Panc1 (cell line): ENCODE measurements at regions not wholly inside any gene's neighbourhood (a gene's known extent, or its start where the extent isn't known, plus 50 kb on each side); places are given as distances from the start of the nearest gene placed in this dataset.

ENCODE experiments used
- ATAC-seq: fragments of 200-7000 bp; cut with Tn5 transposase; 2 replicates; pipeline ENCODE4 v1.9.1; 2020; ENCODE audit warnings: mild to moderate bottlenecking, moderate library complexity
- BruUV-seq: library from RNA; stranded (reverse); fragments of 400-500 nt; replicated peaks from 2 replicates; lab custom pipeline; 2021; lab: Mats Ljungman, UMichigan
- CTCF ChIA-PET: fragments of 300-600 bp; sonication (Branson Sonifier 250); formaldehyde crosslinking; loops from one replicate; lab custom pipeline; 2022; ENCODE audit warnings: antibody characterized with exemption; lab: Charles Lee
- POLR2A ChIA-PET: fragments of 300-600 bp; sonication (Branson Sonifier 250); formaldehyde crosslinking; loops from one replicate; lab custom pipeline; 2022; ENCODE audit warnings: antibody characterized with exemption; lab: Charles Lee
- DNase-seq: peaks from one replicate; pipeline ENCODE4 v3.0.0-alpha.2; 2010; ENCODE audit warnings: low read depth, low spot score
- H3K27ac ChIP-seq: 2 replicates; pipeline ENCODE4 v1.5.1; 2011; ENCODE audit warnings: mild to moderate bottlenecking, low read length, inconsistent platforms
- H3K27me3 ChIP-seq: fragments of 200-500 bp; sonication (Bioruptor generic); 2 replicates; pipeline ENCODE4 v1.6.0; 2014; ENCODE audit warnings: low read length, inconsistent platforms; ENCODE audit not compliant: control insufficient read depth, insufficient read depth
- H3K36me3 ChIP-seq: fragments of 200-500 bp; sonication (Bioruptor generic); 2 replicates; pipeline ENCODE4 v1.5.1; 2014; ENCODE audit warnings: inconsistent platforms, mild to moderate bottlenecking, low read length, moderate library complexity; ENCODE audit not compliant: control insufficient read depth, insufficient read depth
- H3K4me1 ChIP-seq: 2 replicates; pipeline ENCODE4 v1.5.1; 2011; ENCODE audit warnings: inconsistent platforms, mild to moderate bottlenecking, low read length, moderate library complexity; ENCODE audit not compliant: control insufficient read depth, insufficient read depth
- H3K4me3 ChIP-seq, 2 experiments: 2 replicates each; pipeline ENCODE4 v1.5.1; 2011 to 2012; ENCODE audit warnings: low read depth in 2 of 2, low read length in 2 of 2, mild to moderate bottlenecking in 2 of 2, inconsistent platforms in 1 of 2, moderate library complexity in 1 of 2
- H3K9me3 ChIP-seq: fragments of 200-500 bp; sonication (Bioruptor generic); 2 replicates; pipeline ENCODE4 v1.5.1; 2014; ENCODE audit warnings: low read depth, mild to moderate bottlenecking, inconsistent platforms, low read length, moderate library complexity; ENCODE audit not compliant: control insufficient read depth, insufficient read depth
- POLR2AphosphoS5 ChIP-seq: IDR thresholded peaks from 2 replicates; pipeline ENCODE4 v1.6.1; 2012; ENCODE audit warnings: mild to moderate bottlenecking, low read depth, low read length, moderate library complexity
- SIN3A ChIP-seq: IDR thresholded peaks from 2 replicates; pipeline ENCODE4 v1.6.1; 2012; ENCODE audit warnings: low read depth, mild to moderate bottlenecking, low read length, moderate library complexity, borderline replicate concordance; ENCODE audit not compliant: insufficient read depth
- TCF7L2 ChIP-seq: IDR thresholded peaks from 2 replicates; pipeline ENCODE4 v1.6.1; 2011; ENCODE audit warnings: mild to moderate bottlenecking, low read depth, low read length, inconsistent platforms
- in situ Hi-C: cut with HindIII; loops from 2 replicates; pipeline ENCODE4 v1.10.0; 2016; ENCODE audit warnings: low sequenced_read_pairs, low pct_unique_long_range_greater_than_20kb
- intact Hi-C: fragments of 100-400 bp; cut with micrococcal nuclease; formaldehyde crosslinking; loops from one replicate; pipeline ENCODE4 v1.10.0; 2022; ENCODE audit not compliant: unreplicated experiment
- TF ChIP-seq, protein P1 (sequence below), 2 experiments: IDR thresholded peaks; 2 replicates each; pipeline ENCODE4 v1.6.1; 2011 to 2012; ENCODE audit warnings: low read depth in 2 of 2, control low read depth in 1 of 2, low read length in 1 of 2, mild to moderate bottlenecking in 1 of 2, moderate library complexity in 1 of 2; ENCODE audit not compliant: insufficient read depth in 1 of 2
- TF ChIP-seq, protein P2 (sequence below): fragments of 450-650 bp; IDR thresholded peaks from 2 replicates; pipeline ENCODE4 v1.5.1; 2017; ENCODE audit warnings: mild to moderate bottlenecking

DNA sequence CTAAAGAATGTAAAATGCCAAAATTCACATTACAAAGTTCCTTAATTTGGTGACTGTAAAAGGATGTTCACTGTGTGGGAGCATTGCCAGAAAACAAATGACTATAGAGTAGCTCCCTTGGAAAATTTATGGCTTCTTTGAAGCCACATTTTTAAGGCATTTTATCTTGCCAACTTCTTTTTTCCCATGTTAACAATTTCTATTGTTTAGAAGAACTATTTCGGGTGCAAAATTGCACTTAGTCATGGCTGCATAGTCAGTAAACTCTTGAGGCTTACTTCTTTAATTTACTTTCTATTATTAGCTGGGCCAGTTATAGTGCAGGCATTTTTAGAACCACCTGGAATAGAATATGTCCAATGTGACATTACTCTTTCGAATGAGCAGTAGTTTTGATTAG is 515.3 kb downstream of the JRKL start:
- ChIA-PET CTCF (no interaction called here), POLR2A (no interaction called here)
- H3K36me3 ChIP-seq: no peaks in the 10 kb centered on the region
- no TSS peak for BruUV-seq
- no peak for ATAC-seq
- H3K9me3 ChIP-seq: peaks cover 13% of the 10 kb centered on the region
- in situ Hi-C loops (no loop called here), intact Hi-C loops (no loop called here)
- TF ChIP-seq POLR2AphosphoS5: no peak
- no peak for TF ChIP-seq SIN3A
- TF ChIP-seq, protein P1, sequence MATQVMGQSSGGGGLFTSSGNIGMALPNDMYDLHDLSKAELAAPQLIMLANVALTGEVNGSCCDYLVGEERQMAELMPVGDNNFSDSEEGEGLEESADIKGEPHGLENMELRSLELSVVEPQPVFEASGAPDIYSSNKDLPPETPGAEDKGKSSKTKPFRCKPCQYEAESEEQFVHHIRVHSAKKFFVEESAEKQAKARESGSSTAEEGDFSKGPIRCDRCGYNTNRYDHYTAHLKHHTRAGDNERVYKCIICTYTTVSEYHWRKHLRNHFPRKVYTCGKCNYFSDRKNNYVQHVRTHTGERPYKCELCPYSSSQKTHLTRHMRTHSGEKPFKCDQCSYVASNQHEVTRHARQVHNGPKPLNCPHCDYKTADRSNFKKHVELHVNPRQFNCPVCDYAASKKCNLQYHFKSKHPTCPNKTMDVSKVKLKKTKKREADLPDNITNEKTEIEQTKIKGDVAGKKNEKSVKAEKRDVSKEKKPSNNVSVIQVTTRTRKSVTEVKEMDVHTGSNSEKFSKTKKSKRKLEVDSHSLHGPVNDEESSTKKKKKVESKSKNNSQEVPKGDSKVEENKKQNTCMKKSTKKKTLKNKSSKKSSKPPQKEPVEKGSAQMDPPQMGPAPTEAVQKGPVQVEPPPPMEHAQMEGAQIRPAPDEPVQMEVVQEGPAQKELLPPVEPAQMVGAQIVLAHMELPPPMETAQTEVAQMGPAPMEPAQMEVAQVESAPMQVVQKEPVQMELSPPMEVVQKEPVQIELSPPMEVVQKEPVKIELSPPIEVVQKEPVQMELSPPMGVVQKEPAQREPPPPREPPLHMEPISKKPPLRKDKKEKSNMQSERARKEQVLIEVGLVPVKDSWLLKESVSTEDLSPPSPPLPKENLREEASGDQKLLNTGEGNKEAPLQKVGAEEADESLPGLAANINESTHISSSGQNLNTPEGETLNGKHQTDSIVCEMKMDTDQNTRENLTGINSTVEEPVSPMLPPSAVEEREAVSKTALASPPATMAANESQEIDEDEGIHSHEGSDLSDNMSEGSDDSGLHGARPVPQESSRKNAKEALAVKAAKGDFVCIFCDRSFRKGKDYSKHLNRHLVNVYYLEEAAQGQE (IDR thresholded peaks at IDR 0.05; ENCODE audit: insufficient read depth in 1 of 2, low read depth in 2 of 2, low read length in 1 of 2): no peak
- no peak for TF ChIP-seq TCF7L2
- TF ChIP-seq, protein P2, sequence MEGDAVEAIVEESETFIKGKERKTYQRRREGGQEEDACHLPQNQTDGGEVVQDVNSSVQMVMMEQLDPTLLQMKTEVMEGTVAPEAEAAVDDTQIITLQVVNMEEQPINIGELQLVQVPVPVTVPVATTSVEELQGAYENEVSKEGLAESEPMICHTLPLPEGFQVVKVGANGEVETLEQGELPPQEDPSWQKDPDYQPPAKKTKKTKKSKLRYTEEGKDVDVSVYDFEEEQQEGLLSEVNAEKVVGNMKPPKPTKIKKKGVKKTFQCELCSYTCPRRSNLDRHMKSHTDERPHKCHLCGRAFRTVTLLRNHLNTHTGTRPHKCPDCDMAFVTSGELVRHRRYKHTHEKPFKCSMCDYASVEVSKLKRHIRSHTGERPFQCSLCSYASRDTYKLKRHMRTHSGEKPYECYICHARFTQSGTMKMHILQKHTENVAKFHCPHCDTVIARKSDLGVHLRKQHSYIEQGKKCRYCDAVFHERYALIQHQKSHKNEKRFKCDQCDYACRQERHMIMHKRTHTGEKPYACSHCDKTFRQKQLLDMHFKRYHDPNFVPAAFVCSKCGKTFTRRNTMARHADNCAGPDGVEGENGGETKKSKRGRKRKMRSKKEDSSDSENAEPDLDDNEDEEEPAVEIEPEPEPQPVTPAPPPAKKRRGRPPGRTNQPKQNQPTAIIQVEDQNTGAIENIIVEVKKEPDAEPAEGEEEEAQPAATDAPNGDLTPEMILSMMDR: no peak
- no peak overlapping the region for H3K27ac ChIP-seq
- no peaks in the 10 kb centered on the region for H3K27me3 ChIP-seq
- DNase-seq: no peak
- H3K4me3 ChIP-seq: no peak overlapping the region
- H3K4me1 ChIP-seq: no peaks in the 10 kb centered on the region

DNA sequence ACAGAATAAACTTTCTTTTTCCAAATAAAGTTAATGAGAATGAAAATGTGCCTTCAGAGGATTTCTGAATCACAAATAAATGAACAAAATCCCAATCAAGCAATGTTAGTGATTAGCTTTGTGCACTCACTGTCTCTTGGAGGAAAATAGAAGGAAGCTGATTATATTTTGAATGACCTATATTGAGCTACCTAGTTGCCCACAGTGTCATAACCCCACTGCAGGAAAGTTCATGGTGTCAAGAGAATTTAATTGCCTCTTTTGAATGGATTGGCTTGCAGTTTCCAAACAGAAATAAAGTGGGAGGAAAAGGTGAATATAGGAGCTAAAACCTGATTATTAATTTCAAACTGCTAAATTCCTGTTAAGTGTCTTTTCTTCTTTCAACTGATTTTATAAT is 515.9 kb downstream of the JRKL start:
- no peak overlapping the region for H3K4me3 ChIP-seq
- no peaks in the 10 kb centered on the region for H3K27me3 ChIP-seq
- ChIA-PET POLR2A (no interaction called here), CTCF (no interaction called here)
- in situ Hi-C loops (no loop called here), intact Hi-C loops (no loop called here)
- H3K4me1 ChIP-seq: no peaks in the 10 kb centered on the region
- no peak overlapping the region for H3K27ac ChIP-seq
- BruUV-seq: no TSS peak
- TF ChIP-seq POLR2AphosphoS5: no peak
- no peak for TF ChIP-seq TCF7L2
- TF ChIP-seq, protein P2: no peak
- TF ChIP-seq, protein P1 (IDR thresholded peaks at IDR 0.05; ENCODE audit: insufficient read depth in 1 of 2, low read depth in 2 of 2, low read length in 1 of 2): no peak
- no peak for TF ChIP-seq SIN3A
- ATAC-seq (no peak), DNase-seq (no peak)
- H3K36me3 ChIP-seq: no peaks in the 10 kb centered on the region
- H3K9me3 ChIP-seq: peaks cover 12% of the 10 kb centered on the region
